Large intestine (tissue), 3 donors: ENCODE measurements at regions not wholly inside any gene's neighbourhood (a gene's known extent, or its start where the extent isn't known, plus 50 kb on each side); places are given as distances from the start of the nearest gene placed in this dataset.
A peak's percentile ranks its signal among the peaks of the same experiment; 100 is the strongest.

Source experiments
- DNase-seq, 2 donors: peaks; one replicate each; pipeline versions ENCODE4 v3.0.0 to v3.0.0-alpha.2; 2013
- H3K27ac ChIP-seq: one replicate; pipeline ENCODE4 v1.5.1; 2013; ENCODE audit warnings: low read length
- H3K27me3 ChIP-seq: 2 replicates; pipeline ENCODE4 v1.6.1; 2013; ENCODE audit warnings: low read length; ENCODE audit not compliant: control insufficient read depth, insufficient read depth
- H3K36me3 ChIP-seq: 2 replicates; pipeline ENCODE4 v1.6.1; 2013; ENCODE audit warnings: low read length; ENCODE audit not compliant: control insufficient read depth, insufficient read depth
- H3K4me1 ChIP-seq: one replicate; pipeline ENCODE4 v1.6.1; 2013; ENCODE audit warnings: low read length; ENCODE audit not compliant: control insufficient read depth, insufficient read depth
- H3K4me3 ChIP-seq: one replicate; pipeline ENCODE4 v1.5.1; 2013; ENCODE audit warnings: low read length
- H3K9me3 ChIP-seq: one replicate; pipeline ENCODE4 v1.6.1; 2013; ENCODE audit warnings: mild to moderate bottlenecking, low read depth, low read length, moderate library complexity; ENCODE audit not compliant: control insufficient read depth
- WGBS: methylation state at CpG from one replicate; pipeline ENCODE4 v1.1.5; 2013; ENCODE audit warnings: low lambda C conversion rate; ENCODE audit not compliant: insufficient coverage; 5-methylcytosine and 5-hydroxymethylcytosine counted together

- Histone ChIP-seq H3K36me3 (no peaks in the 10 kb centered on the region), H3K27me3 (no peaks in the 10 kb centered on the region), H3K9me3 (no peaks in the 10 kb centered on the region), H3K27ac (no peak overlapping the region), H3K4me1 (no peaks in the 10 kb centered on the region), H3K4me3 (no peak overlapping the region)
- no peak for DNase-seq
Measured at GRCh38 chr13:69579351-69579750, 528.3 kb upstream of the ATXN8OS start.

- DNase-seq = no peak
- Histone ChIP-seq H3K27me3 (no peaks in the 10 kb centered on the region), H3K36me3 (no peaks in the 10 kb centered on the region), H3K27ac (no peak overlapping the region), H3K4me1 (no peaks in the 10 kb centered on the region), H3K4me3 (no peak overlapping the region), H3K9me3 (no peaks in the 10 kb centered on the region)
- WGBS = no CpG with 5 or more reads among the region's 1 CpG
Measured at GRCh38 chr13:69571606-69572323, 535.9 kb upstream of the ATXN8OS start.

GRCh38 chr13:69567514-69567913, 540.1 kb upstream of the ATXN8OS start:
- DNase-seq = no peak

GRCh38 chr13:69566104-69566716, 541.4 kb upstream of the ATXN8OS start:
- Histone ChIP-seq H3K36me3 (no peaks in the 10 kb centered on the region), H3K27me3 (no peaks in the 10 kb centered on the region), H3K9me3 (no peaks in the 10 kb centered on the region), H3K4me3 (no peak overlapping the region), H3K4me1 (no peaks in the 10 kb centered on the region), H3K27ac (no peak overlapping the region)
- WGBS = 100% methylated on average over 2 of the region's 6 CpGs
- no peak for DNase-seq

More at GRCh38 chr13:69567514-69567913, 540.1 kb upstream of the ATXN8OS start:
- no peaks in the 10 kb centered on the region for H3K4me1 ChIP-seq
- 88% methylated on average over 1 of the region's 2 CpGs for WGBS
- no peaks in the 10 kb centered on the region for H3K36me3 ChIP-seq
- no peaks in the 10 kb centered on the region for H3K9me3 ChIP-seq
- H3K27me3 ChIP-seq = no peaks in the 10 kb centered on the region
- H3K4me3 ChIP-seq = no peak overlapping the region
- H3K27ac ChIP-seq = no peak overlapping the region

GRCh38 chr13:69565334-69565733, 542.3 kb upstream of the ATXN8OS start:
- Histone ChIP-seq H3K9me3 (no peaks in the 10 kb centered on the region), H3K27me3 (no peaks in the 10 kb centered on the region), H3K4me3 (no peak overlapping the region), H3K36me3 (no peaks in the 10 kb centered on the region), H3K4me1 (no peaks in the 10 kb centered on the region), H3K27ac (no peak overlapping the region)
- DNase-seq = no peak
- WGBS = 40% methylated on average over 1 of the region's 4 CpGs

GRCh38 chr13:69556540-69557196, 551.0 kb upstream of the ATXN8OS start:
- no peaks in the 10 kb centered on the region for H3K4me1 ChIP-seq
- H3K4me3 ChIP-seq = no peak overlapping the region
- no peaks in the 10 kb centered on the region for H3K36me3 ChIP-seq
- H3K9me3 ChIP-seq = no peaks in the 10 kb centered on the region
- H3K27ac ChIP-seq = no peak overlapping the region
- no CpG with 5 or more reads among the region's 5 CpGs for WGBS
- no peak for DNase-seq
- no peaks in the 10 kb centered on the region for H3K27me3 ChIP-seq

GRCh38 chr13:69553976-69554375, 553.6 kb upstream of the ATXN8OS start:
- 92% methylated on average over 2 of the region's 2 CpGs for WGBS
- Histone ChIP-seq H3K27me3 (no peaks in the 10 kb centered on the region), H3K27ac (no peak overlapping the region), H3K4me1 (no peaks in the 10 kb centered on the region), H3K9me3 (no peaks in the 10 kb centered on the region), H3K36me3 (no peaks in the 10 kb centered on the region), H3K4me3 (no peak overlapping the region)
- DNase-seq = no peak

GRCh38 chr13:69551193-69551592, 556.4 kb upstream of the ATXN8OS start:
- no peak overlapping the region for H3K4me3 ChIP-seq
- H3K36me3 ChIP-seq = no peaks in the 10 kb centered on the region
- H3K4me1 ChIP-seq = no peaks in the 10 kb centered on the region
- no peak for DNase-seq
- no peak overlapping the region for H3K27ac ChIP-seq
- no peaks in the 10 kb centered on the region for H3K9me3 ChIP-seq
- H3K27me3 ChIP-seq = no peaks in the 10 kb centered on the region
- WGBS = no CpG with 5 or more reads among the region's 2 CpGs

GRCh38 chr13:69547780-69548179, 559.8 kb upstream of the ATXN8OS start:
- Histone ChIP-seq H3K9me3 (no peaks in the 10 kb centered on the region), H3K27ac (no peak overlapping the region), H3K4me3 (no peak overlapping the region), H3K36me3 (no peaks in the 10 kb centered on the region), H3K27me3 (no peaks in the 10 kb centered on the region), H3K4me1 (no peaks in the 10 kb centered on the region)
- no CpG with 5 or more reads among the region's 2 CpGs for WGBS
- no peak for DNase-seq

- WGBS = no CpG with 5 or more reads among the region's 1 CpG
- no peak overlapping the region for H3K4me3 ChIP-seq
- H3K27me3 ChIP-seq = no peaks in the 10 kb centered on the region
- no peaks in the 10 kb centered on the region for H3K36me3 ChIP-seq
- no peak overlapping the region for H3K27ac ChIP-seq
- no peaks in the 10 kb centered on the region for H3K9me3 ChIP-seq
- peak in 1 of 2 donors; percentile 14 for DNase-seq
- no peaks in the 10 kb centered on the region for H3K4me1 ChIP-seq
Measured at GRCh38 chr13:69545551-69545950, 562.1 kb upstream of the ATXN8OS start.
